KMS-11 (cell line): ENCODE measurements at regions not wholly inside any gene's neighbourhood (a gene's known extent, or its start where the extent isn't known, plus 50 kb on each side); places are given as distances from the start of the nearest gene placed in this dataset.

ENCODE experiments used
- H2AFZ ChIP-seq: fragments of 200-600 bp; sonication (generic); 2 replicates; pipeline ENCODE4 v1.6.1; 2016; ENCODE audit warnings: antibody characterized with exemption, mixed run types, low read depth
- H3K27ac ChIP-seq: fragments of 200-600 bp; sonication (generic); 2 replicates; pipeline ENCODE4 v1.6.1; 2016; ENCODE audit warnings: mild to moderate bottlenecking, mixed run types
- H3K27me3 ChIP-seq: fragments of 200-600 bp; sonication (generic); 2 replicates; pipeline ENCODE4 v1.6.1; 2017; ENCODE audit warnings: mild to moderate bottlenecking, low read depth, mixed run types, moderate library complexity; ENCODE audit not compliant: insufficient read depth
- H3K36me3 ChIP-seq: fragments of 200-600 bp; sonication (generic); 2 replicates; pipeline ENCODE4 v1.6.1; 2017; ENCODE audit warnings: mild to moderate bottlenecking, mixed run types; ENCODE audit not compliant: insufficient read depth
- H3K4me1 ChIP-seq: fragments of 200-600 bp; sonication (generic); 2 replicates; pipeline ENCODE4 v1.6.1; 2016; ENCODE audit warnings: mild to moderate bottlenecking, low read depth, mixed run types; ENCODE audit not compliant: poor library complexity, severe bottlenecking
- H3K4me2 ChIP-seq: fragments of 200-600 bp; sonication (generic); 2 replicates; pipeline ENCODE4 v1.7.0; 2016; ENCODE audit warnings: mild to moderate bottlenecking, mixed run types
- H3K4me3 ChIP-seq: fragments of 200-600 bp; sonication (generic); IDR thresholded peaks from 2 replicates; pipeline ENCODE4 v1.6.1; 2017; ENCODE audit warnings: low read depth, low read length, mixed read lengths; ENCODE audit not compliant: insufficient read depth
- H3K79me2 ChIP-seq: fragments of 200-600 bp; sonication (generic); 2 replicates; pipeline ENCODE4 v1.6.1; 2016; ENCODE audit warnings: low read depth, mixed run types; ENCODE audit not compliant: insufficient read depth
- H3K9ac ChIP-seq: fragments of 200-600 bp; sonication (generic); 2 replicates; pipeline ENCODE4 v1.6.1; 2016; ENCODE audit warnings: mild to moderate bottlenecking, mixed run types
- H4K20me1 ChIP-seq: fragments of 200-600 bp; sonication (generic); 2 replicates; pipeline ENCODE4 v1.6.1; 2016; ENCODE audit warnings: mild to moderate bottlenecking, mixed run types; ENCODE audit not compliant: insufficient read depth
- CTCF ChIP-seq: fragments of 200-600 bp; sonication (generic); conservative IDR thresholded peaks from 2 replicates; pipeline ENCODE4 v1.6.1; 2017; ENCODE audit warnings: low read depth, mild to moderate bottlenecking, antibody characterized with exemption, low read length, moderate library complexity, mixed read lengths

GRCh38 chr15:39200586-39200985, 380.3 kb upstream of the THBS1 start:
- no peak for TF ChIP-seq CTCF
- no peaks in the 10 kb centered on the region for H3K79me2 ChIP-seq
- H3K4me1 ChIP-seq = no peaks in the 10 kb centered on the region
- no peak overlapping the region for H3K9ac ChIP-seq
- no peaks in the 10 kb centered on the region for H3K36me3 ChIP-seq
- no peak overlapping the region for H3K27ac ChIP-seq
- no peak overlapping the region for H3K4me3 ChIP-seq
- H3K4me2 ChIP-seq = no peak overlapping the region
- H4K20me1 ChIP-seq = no peaks in the 10 kb centered on the region
- no peaks in the 10 kb centered on the region for H3K27me3 ChIP-seq
- H2AFZ ChIP-seq = no peak overlapping the region

- Histone ChIP-seq H2AFZ (no peak overlapping the region), H3K9ac (no peak overlapping the region)
Observed at GRCh38 chr15:39202641-39203040, 378.2 kb upstream of the THBS1 start.

GRCh38 chr15:39204031-39204430, 376.8 kb upstream of the THBS1 start:
- Histone ChIP-seq H2AFZ (no peak overlapping the region), H3K36me3 (no peaks in the 10 kb centered on the region), H3K79me2 (no peaks in the 10 kb centered on the region), H3K4me1 (no peaks in the 10 kb centered on the region), H4K20me1 (no peaks in the 10 kb centered on the region), H3K27ac (no peak overlapping the region), H3K4me3 (no peak overlapping the region), H3K27me3 (no peaks in the 10 kb centered on the region), H3K9ac (no peak overlapping the region), H3K4me2 (no peak overlapping the region)
- TF ChIP-seq CTCF = no peak

More at GRCh38 chr15:39202641-39203040, 378.2 kb upstream of the THBS1 start:
- Histone ChIP-seq H3K27me3 (no peaks in the 10 kb centered on the region), H3K79me2 (no peaks in the 10 kb centered on the region), H4K20me1 (no peaks in the 10 kb centered on the region), H3K36me3 (no peaks in the 10 kb centered on the region), H3K27ac (no peak overlapping the region), H3K4me1 (no peaks in the 10 kb centered on the region), H3K4me2 (no peak overlapping the region), H3K4me3 (no peak overlapping the region)
- TF ChIP-seq CTCF = no peak

- Histone ChIP-seq H3K4me2 (no peak overlapping the region), H3K4me3 (no peak overlapping the region), H3K27me3 (no peaks in the 10 kb centered on the region), H4K20me1 (no peaks in the 10 kb centered on the region), H2AFZ (no peak overlapping the region), H3K36me3 (no peaks in the 10 kb centered on the region), H3K27ac (no peak overlapping the region), H3K79me2 (no peaks in the 10 kb centered on the region), H3K9ac (no peak overlapping the region), H3K4me1 (no peaks in the 10 kb centered on the region)
- no peak for TF ChIP-seq CTCF
Observed at GRCh38 chr15:39205081-39205480, 375.8 kb upstream of the THBS1 start.
